GM21390 (cell line): ENCODE measurements at regions not wholly inside any gene's neighbourhood (a gene's known extent, or its start where the extent isn't known, plus 50 kb on each side); places are given as distances from the start of the nearest gene placed in this dataset.

Experiments used
- ATAC-seq: cut with Tn5 transposase; IDR thresholded peaks from one replicate; pipeline ENCODE4 v1.9.1; 2021; ENCODE audit not compliant: unreplicated experiment

- ATAC-seq = no peak
These were observed 191.5 kb downstream of the SLIT2 start for GRCh38 chr4:20443015-20443805.

GRCh38 chr4:20444599-20445337 lies 193.1 kb downstream of the SLIT2 start:
- no peak for ATAC-seq

DNA sequence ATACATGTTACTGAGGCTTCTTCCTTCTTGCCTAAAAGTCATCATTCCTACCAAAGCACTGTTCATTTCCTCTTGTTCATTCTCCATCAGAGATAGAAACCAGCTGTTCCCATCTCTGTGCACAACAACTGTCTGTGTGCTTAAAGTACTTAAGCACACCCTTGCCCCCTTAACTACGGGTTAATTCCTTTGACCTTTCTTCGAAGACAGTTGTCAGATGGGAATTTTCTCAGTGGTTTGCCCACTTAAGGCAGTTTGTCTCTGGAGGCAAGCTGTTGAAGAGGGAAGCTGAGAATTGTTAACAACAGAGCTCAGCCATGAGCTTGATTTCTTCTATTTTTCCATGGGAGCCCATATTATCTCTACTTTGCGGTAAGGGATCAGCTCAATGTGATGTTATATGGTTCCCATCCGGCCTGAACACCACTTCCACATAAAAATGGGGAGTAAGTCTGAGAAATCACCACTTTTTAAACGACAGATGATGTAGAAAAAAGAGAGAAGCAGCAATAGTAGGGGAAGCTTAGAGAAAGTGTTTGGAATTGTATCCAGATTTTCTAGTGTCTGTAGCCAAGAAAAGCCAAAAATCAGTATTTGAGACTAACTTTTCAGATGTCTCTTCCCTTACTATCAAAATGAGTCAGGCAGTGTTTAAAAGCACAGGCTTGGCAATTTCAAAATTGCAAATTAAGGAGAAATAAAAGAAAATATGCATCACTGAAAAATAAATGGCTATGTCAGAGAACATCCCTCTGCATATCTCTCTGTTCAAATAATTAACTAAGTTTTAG lies 194.4 kb downstream of the SLIT2 start:
- no peak for ATAC-seq

DNA sequence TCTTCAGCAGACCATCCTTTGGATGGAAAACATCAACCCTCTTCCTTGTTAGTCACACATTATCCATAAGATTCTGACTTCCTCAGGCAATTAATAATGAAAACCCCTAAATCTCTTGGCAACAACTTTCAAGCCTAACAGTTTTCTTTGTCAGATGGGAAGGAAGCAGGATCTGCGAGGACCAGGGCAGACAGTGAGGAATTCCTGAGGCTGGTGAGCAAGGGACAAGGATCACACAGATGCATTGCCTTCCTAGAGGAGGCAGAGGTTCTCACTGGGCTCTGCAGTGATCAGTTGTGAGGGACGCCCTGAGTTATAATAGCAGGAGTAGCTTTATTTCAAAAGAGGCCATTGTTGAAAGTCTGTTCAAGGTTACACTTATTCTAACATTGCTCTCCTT lies 195.4 kb downstream of the SLIT2 start:
- no peak for ATAC-seq

GRCh38 chr4:20451986-20452385 lies 200.3 kb downstream of the SLIT2 start:
- ATAC-seq = no peak

DNA sequence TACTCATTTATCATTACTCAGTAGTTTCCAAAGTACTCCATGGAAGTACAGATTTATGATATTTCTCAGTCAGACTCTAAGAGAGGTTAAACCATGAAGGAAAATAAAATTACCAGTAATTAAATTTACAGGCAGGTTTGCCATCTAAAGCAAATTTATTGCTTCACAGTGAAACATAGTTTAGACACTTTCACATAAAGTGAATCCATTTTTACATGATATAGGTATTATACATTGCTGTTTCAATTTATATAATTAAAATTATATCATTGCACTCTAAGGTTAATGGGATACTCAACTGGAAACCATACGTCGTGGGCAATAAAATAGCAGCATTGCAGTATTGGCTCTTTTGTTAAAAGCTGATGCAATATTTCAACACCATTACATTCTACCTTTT lies 202.8 kb downstream of the SLIT2 start:
- no peak for ATAC-seq

DNA sequence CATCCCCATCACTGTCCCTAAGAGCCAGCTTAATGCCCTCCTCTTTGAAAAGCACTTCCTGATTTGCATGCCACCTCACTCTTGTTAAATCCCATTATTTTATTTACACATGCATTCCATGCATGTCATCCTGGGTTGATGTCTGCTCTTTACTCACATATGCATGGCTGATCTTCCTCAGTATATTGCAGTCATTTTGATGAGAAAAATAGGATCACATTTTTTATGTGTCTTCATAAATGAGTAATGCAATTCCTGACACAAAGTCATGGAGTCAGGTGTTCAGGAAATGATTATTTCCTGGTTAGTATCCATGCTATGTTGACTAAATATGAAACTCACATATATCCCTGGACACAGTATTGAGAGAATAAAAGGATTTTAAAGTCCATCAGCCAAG lies 204.7 kb downstream of the SLIT2 start:
- no peak for ATAC-seq

DNA sequence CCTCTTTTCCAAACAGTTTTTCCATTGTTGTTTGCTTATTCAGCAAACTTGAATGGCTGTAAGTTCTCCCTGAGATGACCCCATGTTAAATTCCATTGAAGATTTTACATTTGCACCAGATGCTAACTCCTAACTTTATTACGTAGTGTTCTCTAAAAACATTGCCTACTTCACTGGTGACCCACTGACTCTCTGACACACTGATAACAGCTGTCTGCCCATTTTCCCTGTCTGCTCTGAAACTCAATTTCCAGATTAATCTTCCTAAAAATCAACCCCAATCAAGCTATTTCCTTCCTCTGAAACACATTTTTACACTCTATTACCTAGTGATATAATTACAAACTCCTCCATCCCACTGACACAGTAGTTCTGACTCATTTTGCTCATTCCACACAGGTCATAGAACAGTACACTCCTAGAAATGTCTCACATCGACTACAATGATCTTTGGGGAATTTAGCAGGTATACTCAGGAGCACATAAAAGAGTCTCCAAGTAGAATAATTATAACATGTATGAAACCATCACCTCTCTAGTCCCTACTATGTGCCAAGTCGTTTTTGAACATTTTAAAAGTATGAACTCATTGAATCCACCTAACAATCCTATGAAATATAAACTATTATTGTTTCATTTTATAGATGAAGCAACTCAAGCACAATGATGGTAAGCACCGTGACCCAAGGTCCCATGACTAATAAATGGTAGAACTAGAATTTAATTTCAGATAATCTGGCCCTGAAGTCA lies 210.9 kb downstream of the SLIT2 start:
- no peak for ATAC-seq

- no peak for ATAC-seq
These were observed 211.4 kb downstream of the SLIT2 start for GRCh38 chr4:20463176-20463430.

DNA sequence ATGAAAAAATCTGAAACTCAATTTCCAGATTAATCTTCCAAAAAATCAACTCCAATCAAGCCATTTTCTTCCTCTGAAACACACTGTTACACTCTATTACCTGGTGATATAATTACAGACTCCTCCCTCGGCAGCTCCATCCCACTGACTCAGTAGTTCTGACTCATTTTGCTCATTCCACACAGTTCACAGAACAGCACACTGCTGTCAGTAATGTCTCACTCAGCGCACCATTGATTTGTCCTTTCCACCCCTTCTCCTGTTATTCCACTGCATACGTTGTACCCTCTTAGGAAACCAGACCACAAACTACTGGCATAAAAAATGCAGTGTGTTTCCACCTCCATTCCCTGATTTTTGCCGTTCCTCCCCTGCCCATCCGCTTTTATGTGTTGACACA lies 212.7 kb downstream of the SLIT2 start:
- no peak for ATAC-seq

DNA sequence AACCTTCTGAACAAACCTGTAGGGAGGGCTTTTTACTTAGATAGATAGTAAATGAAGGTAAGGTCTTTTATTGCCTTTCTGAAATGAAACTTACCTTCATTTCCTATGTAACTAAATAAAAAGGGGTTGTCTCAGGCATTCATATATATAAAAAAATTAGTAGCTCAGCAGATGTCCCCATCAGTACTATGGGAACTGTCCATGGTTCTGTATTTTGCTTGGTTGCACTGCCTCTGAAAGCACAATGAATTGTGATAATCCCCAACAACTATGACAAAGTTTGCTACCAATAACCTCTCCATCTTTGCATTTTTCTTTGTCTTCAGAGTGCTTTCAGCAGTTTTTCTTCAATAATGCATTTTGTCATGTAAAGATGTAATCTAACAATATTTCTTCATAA lies 222.4 kb downstream of the SLIT2 start:
- no peak for ATAC-seq

DNA sequence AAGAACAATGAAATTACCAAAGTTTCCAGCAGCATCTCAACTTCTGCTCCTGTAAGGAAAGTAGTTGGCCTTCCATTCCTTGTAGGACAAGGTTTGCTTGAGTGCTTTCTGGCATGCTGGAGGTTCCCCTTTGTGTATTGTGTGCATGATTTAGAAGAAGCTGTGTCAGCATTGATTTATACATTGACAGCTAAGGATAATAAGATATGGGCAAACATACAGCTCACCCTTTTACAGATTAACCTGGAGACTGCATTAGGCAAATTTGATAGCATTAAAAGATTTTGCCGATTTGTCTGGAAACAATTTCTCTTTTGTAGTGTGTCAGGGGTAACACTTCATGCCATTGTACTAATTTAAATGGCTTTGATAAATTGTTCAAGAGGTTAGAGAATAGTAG lies 221.8 kb upstream of the PACRGL start:
- ATAC-seq = no peak

DNA sequence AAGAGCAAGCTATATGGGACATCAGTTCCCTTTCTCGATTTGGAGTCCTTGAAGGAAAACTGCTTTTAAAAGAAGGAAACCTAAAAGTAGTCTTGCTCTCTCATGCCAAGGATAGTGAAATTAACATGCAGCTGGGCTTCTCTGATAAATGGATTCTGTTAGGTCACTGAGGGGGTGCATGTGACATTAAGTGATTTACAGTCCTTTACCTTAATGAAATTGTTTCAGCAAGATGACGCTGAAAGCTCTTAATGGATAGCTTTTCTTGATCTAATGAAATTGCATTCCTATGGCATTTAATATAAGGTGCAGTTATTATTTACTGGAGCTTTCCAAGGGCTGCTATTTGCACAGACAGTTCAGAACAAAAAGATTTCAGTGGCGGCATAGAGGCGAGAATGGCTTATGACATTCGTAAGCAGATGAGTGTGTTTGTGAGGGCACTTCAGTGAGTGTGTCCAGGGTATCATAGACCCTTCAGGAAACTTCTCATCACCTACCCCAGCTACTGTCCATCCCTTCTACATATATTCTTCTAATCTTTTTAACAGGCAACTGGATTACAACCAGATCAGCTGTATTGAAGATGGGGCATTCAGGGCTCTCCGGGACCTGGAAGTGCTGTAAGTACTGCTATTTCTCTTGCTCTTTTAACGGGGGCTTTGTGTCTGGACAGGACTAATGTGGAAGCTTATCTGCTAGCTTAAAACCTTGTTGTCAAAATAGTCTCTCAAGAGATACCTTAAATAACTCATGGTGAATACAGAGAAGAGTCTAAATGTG lies 219.9 kb upstream of the PACRGL start:
- no peak for ATAC-seq

DNA sequence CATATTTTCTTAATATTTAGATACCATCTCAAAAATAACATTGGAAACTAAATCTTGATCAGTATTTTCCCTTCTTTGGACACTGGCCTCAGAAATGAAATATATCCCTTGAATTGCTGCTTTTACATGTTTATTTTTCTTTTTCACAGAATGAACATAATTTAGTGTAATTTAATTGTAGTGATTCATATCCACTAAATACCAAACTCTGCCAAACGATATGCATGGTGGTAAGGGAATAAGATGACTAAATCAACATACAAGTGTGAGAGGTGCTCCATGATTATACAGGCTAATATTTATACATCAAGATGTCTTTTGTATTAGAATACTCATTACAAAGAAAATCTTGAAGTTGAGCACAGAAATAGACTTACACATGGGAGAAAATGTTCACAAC lies 216.8 kb upstream of the PACRGL start:
- ATAC-seq = no peak

GRCh38 chr4:20486433-20486832 lies 213.8 kb upstream of the PACRGL start:
- ATAC-seq = no peak

GRCh38 chr4:20487446-20487845 lies 212.8 kb upstream of the PACRGL start:
- ATAC-seq = no peak

DNA sequence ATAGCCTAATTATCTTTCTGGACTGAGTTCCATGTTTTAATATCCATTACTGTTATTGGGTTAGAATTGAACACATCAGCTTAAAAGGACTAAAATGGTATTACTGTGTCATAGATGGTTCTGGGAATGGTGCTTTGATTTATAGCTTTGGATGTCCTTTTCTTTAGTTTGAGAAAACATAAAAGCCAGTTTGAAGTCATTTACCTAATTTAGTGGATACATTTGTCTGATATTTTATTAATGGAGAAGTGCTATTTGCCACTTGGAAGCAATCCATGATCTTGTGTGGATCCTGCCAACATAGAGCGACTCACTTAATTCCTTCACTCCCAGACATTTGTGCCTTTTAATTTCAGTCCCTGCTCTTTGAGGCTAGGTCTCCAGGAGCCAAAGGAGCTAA lies 212.4 kb upstream of the PACRGL start:
- ATAC-seq = no peak

DNA sequence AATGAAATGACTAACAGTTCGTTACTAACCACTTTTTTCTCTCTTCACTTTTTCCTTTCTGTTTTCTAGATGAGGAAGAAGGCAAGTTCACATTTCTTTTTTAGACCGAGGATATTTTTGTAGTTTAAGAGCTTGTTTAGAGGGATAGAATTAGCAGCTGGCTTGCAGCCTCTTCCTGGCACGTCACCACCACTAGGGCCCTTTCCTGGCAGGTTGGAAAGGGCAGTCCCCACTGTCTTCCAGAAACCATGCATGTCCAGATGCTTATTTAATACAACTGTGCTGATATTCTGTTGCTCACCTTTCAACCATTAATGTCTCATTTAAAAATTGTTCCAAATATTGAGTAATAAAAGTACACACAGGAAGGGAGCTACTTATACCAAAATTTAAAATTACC lies 209.5 kb upstream of the PACRGL start:
- ATAC-seq = no peak

- no peak for ATAC-seq
These were observed 206.4 kb upstream of the PACRGL start for GRCh38 chr4:20493761-20494353.

- ATAC-seq = no peak
These were observed 204.2 kb upstream of the PACRGL start for GRCh38 chr4:20496068-20496467.
